Thoracic aorta (tissue), 2 donors: ENCODE measurements at regions not wholly inside any gene's neighbourhood (a gene's known extent, or its start where the extent isn't known, plus 50 kb on each side); places are given as distances from the start of the nearest gene placed in this dataset.

Source experiments
- ATAC-seq: fragments of 150-250 bp; one replicate; pipeline ENCODE4 v1.8.0; 2017; ENCODE audit warnings: low read depth; ENCODE audit not compliant: insufficient number of reproducible peaks, low FRiP score
- DNase-seq: peaks from one replicate; pipeline ENCODE4 v3.0.0-alpha.2; 2020; ENCODE audit warnings: low spot score
- H3K27ac ChIP-seq, 2 donors: fragments of 200-600 bp; sonication (generic); 1 replicate in 1 of 2; 2 replicates in 1 of 2; pipeline ENCODE4 v1.5.1; 2016; ENCODE audit warnings: mild to moderate bottlenecking in 2 of 2, moderate library complexity in 2 of 2
- H3K27me3 ChIP-seq: fragments of 200-600 bp; sonication (generic); replicated peaks from 2 replicates; pipeline ENCODE4 v1.6.0; 2016; ENCODE audit warnings: mild to moderate bottlenecking; ENCODE audit not compliant: insufficient read depth
- H3K36me3 ChIP-seq: fragments of 200-600 bp; sonication (generic); one replicate; pipeline ENCODE4 v1.5.1; 2016
- H3K4me1 ChIP-seq, 2 donors: fragments of 200-600 bp; sonication (generic); 1 replicate in 1 of 2; 2 replicates in 1 of 2; pipeline versions ENCODE4 v1.5.1 to v1.6.0; 2016; ENCODE audit warnings: low read depth in 2 of 2, mild to moderate bottlenecking in 1 of 2; ENCODE audit not compliant: control insufficient read depth in 1 of 2
- H3K4me3 ChIP-seq: fragments of 200-600 bp; sonication (generic); 2 replicates; pipeline ENCODE4 v1.5.1; 2016; ENCODE audit warnings: mild to moderate bottlenecking
- H3K9me3 ChIP-seq: fragments of 200-600 bp; sonication (generic); 2 replicates; pipeline ENCODE4 v1.5.1; 2016
- CTCF ChIP-seq: fragments of 200-600 bp; sonication (generic); IDR thresholded peaks from one replicate; pipeline ENCODE4 v1.5.1; 2019; ENCODE audit warnings: antibody characterized with exemption

GRCh38 chrX:63855896-63856295, 70.9 kb upstream of the ARHGEF9 start:
- Histone ChIP-seq H3K27me3 (no peaks in the 10 kb centered on the region), H3K36me3 (no peaks in the 10 kb centered on the region), H3K27ac (no peak overlapping the region), H3K4me3 (no peak overlapping the region), H3K9me3 (no peaks in the 10 kb centered on the region), H3K4me1 (no peaks in the 10 kb centered on the region)
- TF ChIP-seq CTCF, result no peak
- ATAC-seq, result no peak
- DNase-seq, result no peak

- Histone ChIP-seq H3K4me1 (no peaks in the 10 kb centered on the region), H3K9me3 (no peaks in the 10 kb centered on the region), H3K4me3 (no peak overlapping the region), H3K36me3 (no peaks in the 10 kb centered on the region), H3K27me3 (no peaks in the 10 kb centered on the region), H3K27ac (no peak overlapping the region)
- TF ChIP-seq CTCF, result no peak
- ATAC-seq (no peak), DNase-seq (no peak)
Measured at GRCh38 chrX:63835361-63835760, 50.3 kb upstream of the ARHGEF9 start.
